GM23338 (cell line): ENCODE measurements at regions not wholly inside any gene's neighbourhood (a gene's known extent, or its start where the extent isn't known, plus 50 kb on each side); places are given as distances from the start of the nearest gene placed in this dataset.

ENCODE experiments used
- ATAC-seq: fragments of 200-7000 bp; cut with Tn5 transposase; 3 replicates; pipeline ENCODE4 v1.9.1; 2020
- DNase-seq: peaks from one replicate; pipeline ENCODE4 v3.0.0-alpha.2; 2015; ENCODE audit warnings: low spot score
- H2AFZ ChIP-seq: fragments of 200-600 bp; sonication (generic); 2 replicates; pipeline ENCODE4 v1.8.0; 2016; ENCODE audit warnings: antibody characterized with exemption, mild to moderate bottlenecking, moderate library complexity
- H3F3A ChIP-seq: fragments of 200-600 bp; sonication (generic); replicated peaks from 2 replicates; pipeline ENCODE4 v1.8.0; 2017; ENCODE audit warnings: antibody characterized with exemption, mixed run types, low read depth
- H3K27ac ChIP-seq: fragments of 200-600 bp; sonication (generic); 2 replicates; pipeline ENCODE4 v1.6.1; 2016; ENCODE audit warnings: low read depth
- H3K27me3 ChIP-seq: fragments of 200-600 bp; sonication (generic); 2 replicates; pipeline ENCODE4 v1.8.0; 2016; ENCODE audit warnings: mild to moderate bottlenecking, mixed run types, moderate library complexity; ENCODE audit not compliant: insufficient read depth
- H3K36me3 ChIP-seq: fragments of 200-600 bp; sonication (generic); 2 replicates; pipeline ENCODE4 v1.8.0; 2016; ENCODE audit warnings: mild to moderate bottlenecking; ENCODE audit not compliant: insufficient read depth
- H3K4me1 ChIP-seq: fragments of 200-600 bp; sonication (generic); 2 replicates; pipeline ENCODE4 v1.8.0; 2016; ENCODE audit warnings: mild to moderate bottlenecking, moderate library complexity; ENCODE audit not compliant: insufficient read depth
- H3K4me2 ChIP-seq: fragments of 200-600 bp; sonication (generic); 2 replicates; pipeline ENCODE4 v1.7.1; 2017; ENCODE audit warnings: mixed run types
- H3K4me3 ChIP-seq: fragments of 200-600 bp; sonication (generic); 2 replicates; pipeline ENCODE4 v1.6.1; 2016; ENCODE audit warnings: mixed run types
- H3K79me2 ChIP-seq: fragments of 200-600 bp; sonication (generic); replicated peaks from 2 replicates; pipeline ENCODE4 v1.8.0; 2017; ENCODE audit warnings: mild to moderate bottlenecking; ENCODE audit not compliant: insufficient read depth
- H3K9me2 ChIP-seq: fragments of 200-600 bp; sonication (generic); 2 replicates; pipeline ENCODE4 v1.8.0; 2017; ENCODE audit not compliant: insufficient read depth
- H4K20me1 ChIP-seq: fragments of 200-600 bp; sonication (generic); replicated peaks from 2 replicates; pipeline ENCODE4 v1.8.0; 2017; ENCODE audit warnings: mild to moderate bottlenecking; ENCODE audit not compliant: insufficient read depth
- H3K27ac Mint-ChIP-seq: 2 replicates; pipeline ENCODE4 v1.8.0; 2020; ENCODE audit warnings: inconsistent platforms, mild to moderate bottlenecking, moderate library complexity, mixed read lengths
- H3K27me3 Mint-ChIP-seq: 3 replicates; pipeline ENCODE4 v1.8.0; 2022; ENCODE audit warnings: low read depth, mild to moderate bottlenecking, moderate library complexity, mixed read lengths, inconsistent platforms; ENCODE audit not compliant: insufficient read depth, poor library complexity
- H3K36me3 Mint-ChIP-seq: 3 replicates; pipeline ENCODE4 v1.8.0; 2021; ENCODE audit warnings: low read depth, mild to moderate bottlenecking, inconsistent platforms, moderate library complexity, mixed read lengths
- H3K4me1 Mint-ChIP-seq: 3 replicates; pipeline ENCODE4 v1.8.0; 2020; ENCODE audit warnings: mild to moderate bottlenecking, inconsistent platforms, mixed read lengths
- H3K4me3 Mint-ChIP-seq: 3 replicates; pipeline ENCODE4 v1.8.0; 2021; ENCODE audit warnings: moderate library complexity, mild to moderate bottlenecking, inconsistent platforms, mixed read lengths
- H3K9me3 Mint-ChIP-seq: 3 replicates; pipeline ENCODE4 v1.8.0; 2020; ENCODE audit warnings: moderate library complexity, mild to moderate bottlenecking, inconsistent platforms, mixed read lengths
- CREB1 ChIP-seq: fragments of 250-450 bp; sonication (Bioruptor Pico); IDR thresholded peaks from 2 replicates; pipeline ENCODE4 v1.5.0; 2020; ENCODE audit warnings: low read depth, mild to moderate bottlenecking, moderate library complexity
- EZH2 ChIP-seq: fragments of 200-600 bp; sonication (generic); IDR thresholded peaks from one replicate; pipeline ENCODE4 v1.8.0; 2017; ENCODE audit warnings: antibody characterized with exemption, mild to moderate bottlenecking, low read depth; ENCODE audit not compliant: unreplicated experiment
- NANOG ChIP-seq: IDR thresholded peaks from 2 replicates; pipeline ENCODE4 v1.6.1; 2016; ENCODE audit warnings: antibody characterized with exemption, borderline replicate concordance
- POLR2AphosphoS5 ChIP-seq: IDR thresholded peaks from 2 replicates; pipeline ENCODE4 v1.6.1; 2016; ENCODE audit warnings: antibody characterized with exemption, low read depth
- REST ChIP-seq: IDR thresholded peaks from one replicate; pipeline ENCODE4 v1.6.1; 2018; ENCODE audit warnings: antibody characterized with exemption; ENCODE audit not compliant: unreplicated experiment
- STAT1 ChIP-seq: IDR thresholded peaks from one replicate; pipeline ENCODE4 v1.6.1; 2016; ENCODE audit warnings: antibody characterized with exemption; ENCODE audit not compliant: unreplicated experiment
- ZNF114 ChIP-seq: fragments of 250-450 bp; sonication (Bioruptor Pico); IDR thresholded peaks from 2 replicates; pipeline ENCODE4 v1.5.0; 2020; ENCODE audit warnings: mild to moderate bottlenecking, moderate library complexity
- ZNF331 ChIP-seq: fragments of 250-450 bp; sonication (Bioruptor Pico); IDR thresholded peaks from 2 replicates; pipeline ENCODE4 v1.5.0; 2020; ENCODE audit warnings: low read depth, mild to moderate bottlenecking, moderate library complexity
- TF ChIP-seq, protein P1 (sequence below), 2 experiments: fragments of 200-600 bp in 1 of 2; sonication (generic) in 1 of 2; conservative IDR thresholded peaks; 2 replicates each; pipeline versions ENCODE4 v1.5.1 to v1.6.1; 2016 to 2017; ENCODE audit warnings: antibody characterized with exemption in 2 of 2, low read depth in 2 of 2, mild to moderate bottlenecking in 2 of 2, moderate library complexity in 1 of 2
- TF ChIP-seq, protein P2 (sequence below): IDR thresholded peaks from 2 replicates; pipeline ENCODE4 v1.6.1; 2016; ENCODE audit warnings: antibody characterized with exemption

- TF ChIP-seq CREB1 (no peak), STAT1 (no peak), EZH2 (no peak), POLR2AphosphoS5 (no peak), ZNF331 (CRISPR knock-in tag) (no peak)
- TF ChIP-seq, protein P1, sequence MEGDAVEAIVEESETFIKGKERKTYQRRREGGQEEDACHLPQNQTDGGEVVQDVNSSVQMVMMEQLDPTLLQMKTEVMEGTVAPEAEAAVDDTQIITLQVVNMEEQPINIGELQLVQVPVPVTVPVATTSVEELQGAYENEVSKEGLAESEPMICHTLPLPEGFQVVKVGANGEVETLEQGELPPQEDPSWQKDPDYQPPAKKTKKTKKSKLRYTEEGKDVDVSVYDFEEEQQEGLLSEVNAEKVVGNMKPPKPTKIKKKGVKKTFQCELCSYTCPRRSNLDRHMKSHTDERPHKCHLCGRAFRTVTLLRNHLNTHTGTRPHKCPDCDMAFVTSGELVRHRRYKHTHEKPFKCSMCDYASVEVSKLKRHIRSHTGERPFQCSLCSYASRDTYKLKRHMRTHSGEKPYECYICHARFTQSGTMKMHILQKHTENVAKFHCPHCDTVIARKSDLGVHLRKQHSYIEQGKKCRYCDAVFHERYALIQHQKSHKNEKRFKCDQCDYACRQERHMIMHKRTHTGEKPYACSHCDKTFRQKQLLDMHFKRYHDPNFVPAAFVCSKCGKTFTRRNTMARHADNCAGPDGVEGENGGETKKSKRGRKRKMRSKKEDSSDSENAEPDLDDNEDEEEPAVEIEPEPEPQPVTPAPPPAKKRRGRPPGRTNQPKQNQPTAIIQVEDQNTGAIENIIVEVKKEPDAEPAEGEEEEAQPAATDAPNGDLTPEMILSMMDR (conservative IDR thresholded peaks at IDR 0.05; ENCODE audit: low read depth in 2 of 2), result no peak
- TF ChIP-seq, protein P2, sequence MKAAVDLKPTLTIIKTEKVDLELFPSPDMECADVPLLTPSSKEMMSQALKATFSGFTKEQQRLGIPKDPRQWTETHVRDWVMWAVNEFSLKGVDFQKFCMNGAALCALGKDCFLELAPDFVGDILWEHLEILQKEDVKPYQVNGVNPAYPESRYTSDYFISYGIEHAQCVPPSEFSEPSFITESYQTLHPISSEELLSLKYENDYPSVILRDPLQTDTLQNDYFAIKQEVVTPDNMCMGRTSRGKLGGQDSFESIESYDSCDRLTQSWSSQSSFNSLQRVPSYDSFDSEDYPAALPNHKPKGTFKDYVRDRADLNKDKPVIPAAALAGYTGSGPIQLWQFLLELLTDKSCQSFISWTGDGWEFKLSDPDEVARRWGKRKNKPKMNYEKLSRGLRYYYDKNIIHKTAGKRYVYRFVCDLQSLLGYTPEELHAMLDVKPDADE, result no peak
These were observed 132.5 kb upstream of the SLC8A1 start (continued) for GRCh38 chr2:40584432-40584831.

GRCh38 chr2:40591774-40592173 is 139.9 kb upstream of the SLC8A1 start:
- DNase-seq, result no peak
- Histone ChIP-seq H3K4me1 (no peaks in the 10 kb centered on the region), H3K27me3 (no peaks in the 10 kb centered on the region), H3K4me3 (no peak overlapping the region), H3K79me2 (no peaks in the 10 kb centered on the region), H4K20me1 (no peaks in the 10 kb centered on the region), H3K9me2 (no peaks in the 10 kb centered on the region), H3F3A (no peaks in the 10 kb centered on the region), H3K27ac (no peak overlapping the region), H3K36me3 (no peaks in the 10 kb centered on the region), H3K4me2 (no peak overlapping the region), H2AFZ (peak overlapping the region; percentile 35; the same call in 1 of the 2 replicates)
- Mint-ChIP-seq H3K4me3 (no peak overlapping the region), H3K27me3 (no peaks in the 10 kb centered on the region), H3K27ac (peak overlapping the region; percentile 66), H3K4me1 (peaks cover 8% of the 10 kb centered on the region), H3K36me3 (no peaks in the 10 kb centered on the region), H3K9me3 (no peaks in the 10 kb centered on the region)
- no peak for ATAC-seq
- TF ChIP-seq ZNF331 (CRISPR knock-in tag) (no peak), CREB1 (no peak), REST (no peak), EZH2 (no peak), NANOG (no peak), ZNF114 (no peak), STAT1 (no peak)
- TF ChIP-seq, protein P1 (conservative IDR thresholded peaks at IDR 0.05; ENCODE audit: low read depth in 2 of 2), result no peak
